Naive thymus-derived CD4-positive, alpha-beta T cell (primary cell): ENCODE measurements at regions not wholly inside any gene's neighbourhood (a gene's known extent, or its start where the extent isn't known, plus 50 kb on each side); places are given as distances from the start of the nearest gene placed in this dataset.

Experiments used
- ATAC-seq: fragments of 150-1000 bp; cut with Tn5 transposase; 2 replicates; pipeline ENCODE4 v1.10.0; 2021; ENCODE audit warnings: mild to moderate bottlenecking, moderate library complexity
- CTCF ChIA-PET: fragments of 350-600 bp; sonication (Branson Sonifier 250); formaldehyde crosslinking; loops from one replicate; lab custom pipeline; 2021; ENCODE audit warnings: antibody characterized with exemption; lab: Charles Lee
- POLR2A ChIA-PET: fragments of 350-600 bp; sonication (Branson Sonifier 250); formaldehyde crosslinking; loops from one replicate; lab custom pipeline; 2021; ENCODE audit warnings: antibody characterized with exemption, inconsistent platforms; lab: Charles Lee
- DNase-seq, 9 donors: peaks; one replicate each; pipeline versions ENCODE4 v3.0.0 to v3.0.0-alpha.2; 2020 to 2022; ENCODE audit warnings: mixed read lengths in 1 of 9
- H3K27ac ChIP-seq: one replicate; pipeline ENCODE4 v1.7.0; 2013; ENCODE audit warnings: mild to moderate bottlenecking, low read depth, low read length, moderate library complexity
- H3K27me3 ChIP-seq, 2 donors: one replicate each; pipeline ENCODE4 v1.7.0; 2013; ENCODE audit warnings: low read length in 2 of 2, mild to moderate bottlenecking in 2 of 2, moderate library complexity in 2 of 2; ENCODE audit not compliant: control insufficient read depth in 2 of 2, insufficient read depth in 2 of 2
- H3K36me3 ChIP-seq, 3 experiments: 1 replicate in 2 of 3; 2 replicates in 1 of 3; pipeline ENCODE4 v1.7.0; 2013; ENCODE audit warnings: low read length in 3 of 3, mild to moderate bottlenecking in 3 of 3, moderate library complexity in 1 of 3; ENCODE audit not compliant: insufficient read depth in 3 of 3, control insufficient read depth in 2 of 3
- H3K4me1 ChIP-seq, 2 donors: one replicate each; pipeline ENCODE4 v1.7.0; 2013; ENCODE audit warnings: low read length in 2 of 2, mild to moderate bottlenecking in 2 of 2, moderate library complexity in 1 of 2; ENCODE audit not compliant: control insufficient read depth in 2 of 2, insufficient read depth in 2 of 2
- H3K4me3 ChIP-seq: 2 replicates; pipeline ENCODE4 v1.7.0; 2013; ENCODE audit warnings: mild to moderate bottlenecking, low read length
- H3K9me3 ChIP-seq, 3 experiments: 1 replicate in 2 of 3; 2 replicates in 1 of 3; pipeline ENCODE4 v1.7.0; 2013; ENCODE audit warnings: low read length in 3 of 3; ENCODE audit not compliant: control insufficient read depth in 2 of 3
- H3K27ac Mint-ChIP-seq, 9 donors: one replicate each; pipeline ENCODE4 v1.8.0; 2020 to 2022; ENCODE audit warnings: mixed read lengths in 9 of 9, mild to moderate bottlenecking in 8 of 9, moderate library complexity in 5 of 9, inconsistent platforms in 2 of 9
- H3K27me3 Mint-ChIP-seq, 5 donors: one replicate each; pipeline ENCODE4 v1.8.0; 2021 to 2022; ENCODE audit warnings: mixed read lengths in 5 of 5, mild to moderate bottlenecking in 1 of 5
- H3K36me3 Mint-ChIP-seq, 5 donors: one replicate each; pipeline ENCODE4 v1.8.0; 2020 to 2022; ENCODE audit warnings: mixed read lengths in 5 of 5, mild to moderate bottlenecking in 3 of 5, inconsistent platforms in 1 of 5
- H3K4me1 Mint-ChIP-seq, 7 donors: one replicate each; pipeline ENCODE4 v1.8.0; 2020 to 2022; ENCODE audit warnings: mixed read lengths in 7 of 7, mild to moderate bottlenecking in 3 of 7, inconsistent platforms in 1 of 7
- H3K4me3 Mint-ChIP-seq, 10 donors: one replicate each; pipeline ENCODE4 v1.8.0; 2020 to 2022; ENCODE audit warnings: mild to moderate bottlenecking in 10 of 10, mixed read lengths in 10 of 10, moderate library complexity in 6 of 10, inconsistent platforms in 2 of 10
- H3K9me3 Mint-ChIP-seq, 11 donors: one replicate each; pipeline ENCODE4 v1.8.0; 2020 to 2022; ENCODE audit warnings: mixed read lengths in 11 of 11, mild to moderate bottlenecking in 4 of 11, inconsistent platforms in 1 of 11, moderate library complexity in 1 of 11
- intact Hi-C, 2 donors: fragments of 100-400 bp; cut with micrococcal nuclease; formaldehyde crosslinking; loops; one replicate each; pipeline ENCODE4 v1.15.1; 2023

DNA sequence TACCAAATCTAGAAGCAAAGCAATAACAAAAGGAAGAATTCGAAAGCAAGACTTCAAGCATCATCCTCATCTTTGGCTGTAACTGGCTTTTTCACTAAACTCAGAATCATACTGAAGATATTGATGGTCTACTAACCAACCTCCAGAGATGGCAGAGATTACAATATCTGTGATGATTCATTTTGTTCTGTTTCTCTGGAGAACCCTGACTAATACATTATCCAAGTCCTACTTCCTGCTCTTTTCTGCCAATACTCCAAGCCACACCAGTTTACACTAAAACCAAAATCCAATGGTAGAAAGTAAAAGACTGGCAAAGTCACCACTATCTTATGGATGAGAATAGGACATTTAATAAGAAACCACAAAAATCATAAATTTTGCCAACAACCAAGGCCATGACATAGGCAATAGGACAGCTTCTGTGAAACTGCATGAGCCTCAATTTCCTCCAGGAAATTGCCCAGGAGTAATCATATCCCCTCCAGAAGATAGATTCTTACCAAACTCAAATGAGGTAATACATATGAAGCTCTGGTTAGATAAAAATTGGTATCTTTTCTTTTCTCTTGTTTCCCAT is 159.8 kb downstream of the METTL4 start:
- ChIA-PET POLR2A (no interaction called here), CTCF (no interaction called here)
- ATAC-seq (no peak), DNase-seq (no peak)
- no peaks in the 10 kb centered on the region for H3K36me3 Mint-ChIP-seq
- no peaks in the 10 kb centered on the region for H3K9me3 ChIP-seq
- H3K4me3 Mint-ChIP-seq = no peak overlapping the region
- H3K27ac ChIP-seq = no peak overlapping the region
- H3K4me1 ChIP-seq = no peaks in the 10 kb centered on the region
- H3K9me3 Mint-ChIP-seq = no peaks in the 10 kb centered on the region
- H3K27me3 Mint-ChIP-seq = peaks cover 2 to 39% (median 6%) of the 10 kb centered on the region in 5 donors
- no peaks in the 10 kb centered on the region for H3K36me3 ChIP-seq
- no peak overlapping the region for H3K27ac Mint-ChIP-seq
- H3K4me1 Mint-ChIP-seq = no peaks in the 10 kb centered on the region
- intact Hi-C loops = no loop called here
- H3K4me3 ChIP-seq = no peak overlapping the region
- H3K27me3 ChIP-seq = no peaks in the 10 kb centered on the region

GRCh38 chr18:2412281-2412680 is 159.0 kb downstream of the METTL4 start:
- ATAC-seq (no peak), DNase-seq (no peak)
- CTCF ChIA-PET = no interaction called here
- Histone ChIP-seq H3K36me3 (no peaks in the 10 kb centered on the region), H3K4me3 (no peak overlapping the region), H3K27me3 (no peaks in the 10 kb centered on the region), H3K27ac (no peak overlapping the region), H3K9me3 (no peaks in the 10 kb centered on the region), H3K4me1 (no peaks in the 10 kb centered on the region)
- H3K4me3 Mint-ChIP-seq = no peak overlapping the region
- POLR2A ChIA-PET = no interaction called here
- H3K27me3 Mint-ChIP-seq = peaks cover 4 to 41% (median 6%) of the 10 kb centered on the region in 5 donors
- intact Hi-C loops = no loop called here
- H3K4me1 Mint-ChIP-seq = no peaks in the 10 kb centered on the region
- H3K9me3 Mint-ChIP-seq = peaks cover 0 to 2% (median 0%) of the 10 kb centered on the region in 11 donors
- H3K36me3 Mint-ChIP-seq = no peaks in the 10 kb centered on the region
- H3K27ac Mint-ChIP-seq = no peak overlapping the region

DNA sequence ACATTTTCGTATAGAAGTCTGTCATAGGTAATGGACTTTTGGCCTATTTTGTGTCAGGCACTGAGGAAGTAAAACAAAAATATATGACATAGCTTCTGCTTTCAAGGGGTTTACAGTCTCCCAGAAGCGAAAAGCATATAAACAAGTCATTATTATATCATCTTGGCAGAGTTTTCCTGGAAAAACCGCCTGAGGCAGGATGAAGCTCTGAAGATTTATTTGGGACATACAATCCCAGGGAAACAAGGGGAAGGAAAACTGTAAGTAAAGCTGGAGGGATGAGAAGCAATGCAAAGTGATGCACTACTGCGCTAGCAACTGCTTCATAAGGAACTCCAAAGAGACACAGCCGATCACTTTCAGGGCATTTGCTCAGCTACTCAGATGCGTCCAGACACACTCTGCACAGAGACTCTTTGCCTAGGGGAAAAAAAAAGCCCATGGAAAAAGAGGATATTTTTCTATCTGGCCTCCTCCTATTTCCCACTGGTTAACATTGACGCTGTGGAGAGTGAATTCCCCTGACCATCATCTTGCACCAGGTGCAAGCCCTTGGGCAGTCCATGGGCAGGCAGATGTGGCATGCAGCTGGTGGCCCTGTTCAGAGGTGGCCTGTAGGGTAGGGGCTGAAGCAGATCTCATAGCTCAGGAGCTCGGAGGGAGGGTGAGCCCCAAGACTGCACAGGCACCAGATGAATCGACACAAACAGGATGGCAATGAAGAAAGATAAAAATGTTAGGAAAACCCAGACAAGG is 158.1 kb downstream of the METTL4 start:
- ChIA-PET CTCF (interaction anchor here (1.0 kb wide), 1 partner anchor 1549 kb away, joined by 3 read pairs; no protein-coding TSS in a partner anchor), POLR2A (no interaction called here)
- Histone ChIP-seq H3K36me3 (no peaks in the 10 kb centered on the region), H3K4me3 (no peak overlapping the region), H3K27me3 (no peaks in the 10 kb centered on the region), H3K4me1 (no peaks in the 10 kb centered on the region), H3K9me3 (no peaks in the 10 kb centered on the region), H3K27ac (no peak overlapping the region)
- no peak for DNase-seq
- no peak for ATAC-seq
- Mint-ChIP-seq H3K36me3 (no peaks in the 10 kb centered on the region), H3K4me1 (no peaks in the 10 kb centered on the region), H3K9me3 (peaks cover 0 to 2% (median 0%) of the 10 kb centered on the region in 11 donors), H3K4me3 (no peak overlapping the region), H3K27me3 (peaks cover 4 to 41% (median 6%) of the 10 kb centered on the region in 5 donors), H3K27ac (no peak overlapping the region)
- intact Hi-C loops = loop anchor here in 1 of 2 donors (1.0 kb wide), 1 partner anchor 18 kb away; no protein-coding TSS in a partner anchor

- no peak for DNase-seq
Observed at GRCh38 chr18:2414235-2414634, 157.1 kb downstream of the METTL4 start.

DNA sequence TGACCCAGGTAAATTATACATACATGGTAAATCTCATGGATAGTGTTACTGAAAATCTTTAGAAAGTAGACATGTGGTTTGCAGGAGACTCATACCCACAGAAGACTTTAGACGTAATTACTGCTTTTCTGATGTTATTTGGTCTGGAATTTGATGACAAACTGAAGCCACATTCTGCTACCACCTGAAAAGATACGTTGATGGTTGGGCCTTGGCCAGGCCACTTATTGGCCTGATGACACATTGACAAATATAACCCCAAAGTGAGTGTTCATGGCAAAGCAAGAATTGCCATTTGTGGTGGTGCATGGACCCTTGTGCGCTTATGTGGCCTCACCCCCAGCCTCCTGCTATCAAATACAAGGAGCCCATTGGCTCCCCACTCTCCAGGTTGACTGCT is 155.6 kb downstream of the METTL4 start:
- DNase-seq (no peak), ATAC-seq (no peak)
- Mint-ChIP-seq H3K36me3 (no peaks in the 10 kb centered on the region), H3K4me3 (no peak overlapping the region), H3K27ac (no peak overlapping the region), H3K4me1 (peaks cover 0 to 2% (median 0%) of the 10 kb centered on the region in 7 donors), H3K9me3 (peaks cover 0 to 2% (median 0%) of the 10 kb centered on the region in 11 donors), H3K27me3 (peaks cover 5 to 24% (median 11%) of the 10 kb centered on the region in 5 donors)
- Histone ChIP-seq H3K4me1 (no peaks in the 10 kb centered on the region), H3K36me3 (no peaks in the 10 kb centered on the region), H3K27me3 (no peaks in the 10 kb centered on the region), H3K4me3 (no peak overlapping the region), H3K9me3 (no peaks in the 10 kb centered on the region), H3K27ac (no peak overlapping the region)
- ChIA-PET POLR2A (no interaction called here), CTCF (no interaction called here)
- intact Hi-C loops = no loop called here

More at GRCh38 chr18:2414235-2414634, 157.1 kb downstream of the METTL4 start:
- no peaks in the 10 kb centered on the region for H3K4me1 ChIP-seq
- no peak for ATAC-seq
- ChIA-PET POLR2A (no interaction called here), CTCF (interaction anchor here (1.0 kb wide), 1 partner anchor 1550 kb away, joined by 3 read pairs; no protein-coding TSS in a partner anchor)
- H3K4me3 ChIP-seq = no peak overlapping the region
- Mint-ChIP-seq H3K27me3 (peaks cover 4 to 31% (median 6%) of the 10 kb centered on the region in 5 donors), H3K36me3 (no peaks in the 10 kb centered on the region), H3K4me3 (no peak overlapping the region), H3K27ac (no peak overlapping the region), H3K9me3 (peaks cover 0 to 2% (median 0%) of the 10 kb centered on the region in 11 donors), H3K4me1 (no peaks in the 10 kb centered on the region)
- no peaks in the 10 kb centered on the region for H3K27me3 ChIP-seq
- no peaks in the 10 kb centered on the region for H3K9me3 ChIP-seq
- intact Hi-C loops = no loop called here
- no peak overlapping the region for H3K27ac ChIP-seq
- H3K36me3 ChIP-seq = no peaks in the 10 kb centered on the region

- H3K9me3 Mint-ChIP-seq = peaks cover 0 to 4% (median 0%) of the 10 kb centered on the region in 11 donors
- no peaks in the 10 kb centered on the region for H3K4me1 ChIP-seq
- intact Hi-C loops = no loop called here
- H3K27me3 ChIP-seq = no peaks in the 10 kb centered on the region
- H3K4me1 Mint-ChIP-seq = peaks cover 0 to 2% (median 0%) of the 10 kb centered on the region in 7 donors
- no peak for DNase-seq
- no peak overlapping the region for H3K27ac ChIP-seq
- CTCF ChIA-PET = interaction anchor here (0.5 kb wide), 1 partner anchor 68 kb away, joined by 4 read pairs; no protein-coding TSS in a partner anchor
- no peaks in the 10 kb centered on the region for H3K36me3 Mint-ChIP-seq
- no peak overlapping the region for H3K27ac Mint-ChIP-seq
- no peak for ATAC-seq
- H3K36me3 ChIP-seq = no peaks in the 10 kb centered on the region
- POLR2A ChIA-PET = no interaction called here
- no peaks in the 10 kb centered on the region for H3K9me3 ChIP-seq
- H3K4me3 Mint-ChIP-seq = no peak overlapping the region
- peaks cover 2 to 21% (median 10%) of the 10 kb centered on the region in 5 donors for H3K27me3 Mint-ChIP-seq
- H3K4me3 ChIP-seq = no peak overlapping the region
Observed at GRCh38 chr18:2417861-2418610, 153.3 kb downstream of the METTL4 start.
